ENCODE measurements at regions not wholly inside any gene's neighbourhood (a gene's known extent, or its start where the extent isn't known, plus 50 kb on each side); places are given as distances from the start of the nearest gene placed in this dataset.

- no peak for TF ChIP-seq HNF4A (conservative IDR thresholded peaks at IDR 0.05)
- TF ChIP-seq EGR1 (IDR thresholded peaks at IDR 0.05; ENCODE audit: low read depth in 2 of 2) = no peak
- TF ChIP-seq HNF4G (IDR thresholded peaks at IDR 0.05) = no peak
- no peak for TF ChIP-seq FOXA1 (IDR thresholded peaks at IDR 0.05)
- TF ChIP-seq YY1 (IDR thresholded peaks at IDR 0.05) = no peak
- TF ChIP-seq, protein P1, sequence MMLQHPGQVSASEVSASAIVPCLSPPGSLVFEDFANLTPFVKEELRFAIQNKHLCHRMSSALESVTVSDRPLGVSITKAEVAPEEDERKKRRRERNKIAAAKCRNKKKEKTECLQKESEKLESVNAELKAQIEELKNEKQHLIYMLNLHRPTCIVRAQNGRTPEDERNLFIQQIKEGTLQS (IDR thresholded peaks at IDR 0.05) = no peak
- no peak for TF ChIP-seq SP1 (IDR thresholded peaks at IDR 0.05)
- TF ChIP-seq, protein P2, sequence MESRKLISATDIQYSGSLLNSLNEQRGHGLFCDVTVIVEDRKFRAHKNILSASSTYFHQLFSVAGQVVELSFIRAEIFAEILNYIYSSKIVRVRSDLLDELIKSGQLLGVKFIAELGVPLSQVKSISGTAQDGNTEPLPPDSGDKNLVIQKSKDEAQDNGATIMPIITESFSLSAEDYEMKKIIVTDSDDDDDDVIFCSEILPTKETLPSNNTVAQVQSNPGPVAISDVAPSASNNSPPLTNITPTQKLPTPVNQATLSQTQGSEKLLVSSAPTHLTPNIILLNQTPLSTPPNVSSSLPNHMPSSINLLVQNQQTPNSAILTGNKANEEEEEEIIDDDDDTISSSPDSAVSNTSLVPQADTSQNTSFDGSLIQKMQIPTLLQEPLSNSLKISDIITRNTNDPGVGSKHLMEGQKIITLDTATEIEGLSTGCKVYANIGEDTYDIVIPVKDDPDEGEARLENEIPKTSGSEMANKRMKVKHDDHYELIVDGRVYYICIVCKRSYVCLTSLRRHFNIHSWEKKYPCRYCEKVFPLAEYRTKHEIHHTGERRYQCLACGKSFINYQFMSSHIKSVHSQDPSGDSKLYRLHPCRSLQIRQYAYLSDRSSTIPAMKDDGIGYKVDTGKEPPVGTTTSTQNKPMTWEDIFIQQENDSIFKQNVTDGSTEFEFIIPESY (IDR thresholded peaks at IDR 0.05) = no peak
- TF ChIP-seq RXRA (IDR thresholded peaks at IDR 0.05) = no peak
Observed at GRCh38 chr1:229762891-229763290, 136.8 kb downstream of the URB2 start (continued).

DNA sequence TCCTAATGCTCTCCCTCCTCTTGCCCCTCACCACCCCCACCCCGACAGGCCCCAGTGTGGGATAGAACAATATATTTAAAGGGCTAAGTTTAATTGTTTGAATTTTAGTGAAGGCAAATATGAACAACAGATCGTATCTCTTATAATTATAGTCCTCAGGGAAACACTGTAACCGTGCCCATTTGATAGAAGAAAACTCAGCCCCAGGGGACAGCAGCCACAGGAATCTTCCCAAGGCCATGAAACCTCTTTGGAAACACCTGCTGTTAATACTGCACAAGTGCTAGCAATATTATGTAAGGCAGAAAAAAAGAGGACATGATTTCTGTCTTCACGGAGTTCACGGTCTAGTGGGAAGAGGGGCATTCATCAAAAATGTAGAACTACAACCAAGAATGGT is 142.2 kb downstream of the URB2 start:
- H3K36me3 ChIP-seq (ENCODE audit: control insufficient read depth in 4 of 4, insufficient read depth in 3 of 4, low read depth in 1 of 4, low read length in 3 of 4) = no peaks in the 10 kb centered on the region
- peaks cover 0 to 4% (median under 1%) of the 10 kb centered on the region in 4 donors for H3K9me3 ChIP-seq (ENCODE audit: control insufficient read depth in 4 of 4, low read length in 3 of 4)
- no peak overlapping the region for H3K9ac ChIP-seq (ENCODE audit: low read depth in 1 of 2, low read length in 2 of 2)
- WGBS = 86% methylated on average over 5 of the region's 5 CpGs
- H3K4me3 ChIP-seq (ENCODE audit: low read depth in 1 of 3, low read length in 3 of 3) = no peak overlapping the region
- no peaks in the 10 kb centered on the region for H3K4me1 ChIP-seq (ENCODE audit: control insufficient read depth in 4 of 4, insufficient read depth in 4 of 4, low read length in 3 of 4)
- no peak for DNase-seq (ENCODE audit: low spot score)
- TF ChIP-seq RXRA (IDR thresholded peaks at IDR 0.05) (no peak), CTCF (IDR thresholded peaks at IDR 0.05; ENCODE audit: low read depth, low read length, missing input control) (no peak), JUND (IDR thresholded peaks at IDR 0.05) (no peak), EGR1 (IDR thresholded peaks at IDR 0.05; ENCODE audit: low read depth in 2 of 2) (no peak), FOXA2 (IDR thresholded peaks at IDR 0.05) (no peak), YY1 (IDR thresholded peaks at IDR 0.05) (no peak), SP1 (IDR thresholded peaks at IDR 0.05) (no peak), HNF4A (conservative IDR thresholded peaks at IDR 0.05) (no peak), FOXA1 (IDR thresholded peaks at IDR 0.05) (no peak), GABPA (IDR thresholded peaks at IDR 0.05 in 1 of 2, conservative IDR thresholded peaks at IDR 0.05 in 1 of 2) (no peak), MAX (IDR thresholded peaks at IDR 0.05) (no peak), RAD21 (IDR thresholded peaks at IDR 0.05) (no peak), NR2F2 (IDR thresholded peaks at IDR 0.05) (no peak), HNF4G (IDR thresholded peaks at IDR 0.05) (no peak), TAF1 (conservative IDR thresholded peaks at IDR 0.05) (no peak)
- TF ChIP-seq, protein P2 (IDR thresholded peaks at IDR 0.05) = no peak
- TF ChIP-seq, protein P1 (IDR thresholded peaks at IDR 0.05) = no peak
- H3K27ac ChIP-seq (ENCODE audit: low read depth in 1 of 2, low read length in 2 of 2) = no peak overlapping the region
- H3K27me3 ChIP-seq (ENCODE audit: control insufficient read depth in 4 of 4, insufficient read depth in 4 of 4, low read length in 3 of 4) = peaks cover 0 to 5% (median 0%) of the 10 kb centered on the region in 4 donors

All from liver (tissue), 8 donors.